GM13976 (cell line): ENCODE measurements at regions not wholly inside any gene's neighbourhood (a gene's known extent, or its start where the extent isn't known, plus 50 kb on each side); places are given as distances from the start of the nearest gene placed in this dataset.
"Not testable (repeated sequence)": the region's sequence is repeated elsewhere in the genome, so short reads cannot be mapped to it uniquely, and the experiment has no call there.

Experiments used
- DNase-seq: peaks from one replicate; pipeline ENCODE4 v3.0.0; 2012; ENCODE audit warnings: low spot score
- CTCF ChIP-seq: IDR thresholded peaks from 2 replicates; pipeline ENCODE4 v1.5.1; 2012; ENCODE audit warnings: borderline replicate concordance, mild to moderate bottlenecking; ENCODE audit not compliant: insufficient read depth; ENCODE audit errors: extremely low read depth, missing control alignments, control extremely low read depth
- in situ Hi-C: fragments of 300-500 bp; cut with MboI; formaldehyde crosslinking; loops from one replicate; pipeline ENCODE4 v1.12.0; 2022; ENCODE audit warnings: low sequenced_read_pairs, mixed read lengths, inconsistent platforms; ENCODE audit not compliant: unreplicated experiment

GRCh38 chr4:130034876-130035275 lies 938.9 kb downstream of the C4orf33 start:
- no peak for TF ChIP-seq CTCF
- DNase-seq = no peak
- in situ Hi-C loops = no loop called here

- in situ Hi-C loops = no loop called here
- TF ChIP-seq CTCF = no peak
- DNase-seq = no peak
Observed at GRCh38 chr4:130035391-130035790, 939.4 kb downstream of the C4orf33 start.

- DNase-seq, in situ Hi-C loops: not testable (repeated sequence)
Observed at GRCh38 chr4:130037866-130038265, 941.9 kb downstream of the C4orf33 start.

- DNase-seq, in situ Hi-C loops: not testable (repeated sequence)
Observed at GRCh38 chr4:130038540-130038939, 942.6 kb downstream of the C4orf33 start.

GRCh38 chr4:130043732-130044160 lies 947.8 kb downstream of the C4orf33 start:
- DNase-seq = no peak
- in situ Hi-C loops = no loop called here

GRCh38 chr4:130044788-130045531 lies 949.0 kb downstream of the C4orf33 start:
- DNase-seq = no peak
- in situ Hi-C loops = no loop called here
- no peak for TF ChIP-seq CTCF

More at GRCh38 chr4:130043732-130044160, 947.8 kb downstream of the C4orf33 start:
- no peak for TF ChIP-seq CTCF

- no peak for DNase-seq
- in situ Hi-C loops = no loop called here
- TF ChIP-seq CTCF = no peak
Observed at GRCh38 chr4:130053723-130054122, 957.8 kb downstream of the C4orf33 start.

- TF ChIP-seq CTCF = no peak
- no peak for DNase-seq
- in situ Hi-C loops = no loop called here
Observed at GRCh38 chr4:130054908-130055307, 959.0 kb downstream of the C4orf33 start.
